Prostate gland (tissue), 2 donors: ENCODE measurements at regions not wholly inside any gene's neighbourhood (a gene's known extent, or its start where the extent isn't known, plus 50 kb on each side); places are given as distances from the start of the nearest gene placed in this dataset.

Source experiments
- POLR2AphosphoS5 ChIP-seq: sonication (generic); formaldehyde crosslinking; IDR thresholded peaks from one replicate; pipeline ENCODE4 v1.6.1; 2017; ENCODE audit warnings: antibody characterized with exemption
- TF ChIP-seq, protein P1 (sequence below), 4 experiments: fragments of 200-600 bp in 2 of 4; fragments of 450-650 bp in 2 of 4; sonication (generic) in 2 of 4; IDR thresholded peaks; 1 replicate in 3 of 4; 2 replicates in 1 of 4; pipeline ENCODE4 v1.5.1; 2016 to 2019; ENCODE audit warnings: antibody characterized with exemption in 4 of 4, mild to moderate bottlenecking in 2 of 4, moderate library complexity in 2 of 4

DNA sequence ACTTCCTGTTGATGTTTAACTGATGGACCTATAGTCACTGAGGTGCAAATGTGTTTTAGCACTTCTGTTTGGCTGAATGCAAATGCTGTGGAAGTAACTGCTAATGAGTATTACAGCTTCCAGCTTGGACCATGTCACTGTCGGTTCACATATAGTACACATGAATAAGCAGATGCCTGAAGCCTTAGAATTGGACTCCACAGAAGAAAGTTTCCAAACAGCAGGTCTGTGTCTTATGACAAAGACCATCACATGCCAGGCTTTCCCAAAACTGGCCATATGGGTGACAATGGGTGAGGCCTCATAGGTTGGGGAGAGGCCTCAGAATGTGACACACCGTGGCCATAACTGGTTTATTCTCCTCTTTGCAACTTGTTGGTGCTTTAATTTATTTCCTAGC is 241.8 kb downstream of the WNT5A start:
- TF ChIP-seq, protein P1, sequence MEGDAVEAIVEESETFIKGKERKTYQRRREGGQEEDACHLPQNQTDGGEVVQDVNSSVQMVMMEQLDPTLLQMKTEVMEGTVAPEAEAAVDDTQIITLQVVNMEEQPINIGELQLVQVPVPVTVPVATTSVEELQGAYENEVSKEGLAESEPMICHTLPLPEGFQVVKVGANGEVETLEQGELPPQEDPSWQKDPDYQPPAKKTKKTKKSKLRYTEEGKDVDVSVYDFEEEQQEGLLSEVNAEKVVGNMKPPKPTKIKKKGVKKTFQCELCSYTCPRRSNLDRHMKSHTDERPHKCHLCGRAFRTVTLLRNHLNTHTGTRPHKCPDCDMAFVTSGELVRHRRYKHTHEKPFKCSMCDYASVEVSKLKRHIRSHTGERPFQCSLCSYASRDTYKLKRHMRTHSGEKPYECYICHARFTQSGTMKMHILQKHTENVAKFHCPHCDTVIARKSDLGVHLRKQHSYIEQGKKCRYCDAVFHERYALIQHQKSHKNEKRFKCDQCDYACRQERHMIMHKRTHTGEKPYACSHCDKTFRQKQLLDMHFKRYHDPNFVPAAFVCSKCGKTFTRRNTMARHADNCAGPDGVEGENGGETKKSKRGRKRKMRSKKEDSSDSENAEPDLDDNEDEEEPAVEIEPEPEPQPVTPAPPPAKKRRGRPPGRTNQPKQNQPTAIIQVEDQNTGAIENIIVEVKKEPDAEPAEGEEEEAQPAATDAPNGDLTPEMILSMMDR (IDR thresholded peaks at IDR 0.05), result no peak
- TF ChIP-seq POLR2AphosphoS5, result no peak
